T-helper 1 cell treated with Interleukin-12 subunit alpha and Interleukin-12 subunit beta and Interleukin-4 antibody, amounts not matched to agents 30 μg/mL and 1 μg/mL, for 36 hours (primary cell): ENCODE measurements at regions not wholly inside any gene's neighbourhood (a gene's known extent, or its start where the extent isn't known, plus 50 kb on each side); places are given as distances from the start of the nearest gene placed in this dataset.

Source experiments
- H3K27ac Mint-ChIP-seq: one replicate; pipeline ENCODE4 v1.8.0; 2021; ENCODE audit warnings: mild to moderate bottlenecking, mixed read lengths
- H3K27me3 Mint-ChIP-seq: one replicate; pipeline ENCODE4 v1.8.0; 2021; ENCODE audit warnings: low read depth, mixed read lengths
- H3K36me3 Mint-ChIP-seq: one replicate; pipeline ENCODE4 v1.8.0; 2021; ENCODE audit warnings: low read depth, mixed read lengths
- H3K4me1 Mint-ChIP-seq: one replicate; pipeline ENCODE4 v1.8.0; 2021; ENCODE audit warnings: low read depth, mixed read lengths
- H3K4me3 Mint-ChIP-seq: one replicate; pipeline ENCODE4 v1.8.0; 2021; ENCODE audit warnings: mild to moderate bottlenecking, moderate library complexity, mixed read lengths
- H3K9me3 Mint-ChIP-seq: one replicate; pipeline ENCODE4 v1.8.0; 2021; ENCODE audit warnings: mixed read lengths

DNA sequence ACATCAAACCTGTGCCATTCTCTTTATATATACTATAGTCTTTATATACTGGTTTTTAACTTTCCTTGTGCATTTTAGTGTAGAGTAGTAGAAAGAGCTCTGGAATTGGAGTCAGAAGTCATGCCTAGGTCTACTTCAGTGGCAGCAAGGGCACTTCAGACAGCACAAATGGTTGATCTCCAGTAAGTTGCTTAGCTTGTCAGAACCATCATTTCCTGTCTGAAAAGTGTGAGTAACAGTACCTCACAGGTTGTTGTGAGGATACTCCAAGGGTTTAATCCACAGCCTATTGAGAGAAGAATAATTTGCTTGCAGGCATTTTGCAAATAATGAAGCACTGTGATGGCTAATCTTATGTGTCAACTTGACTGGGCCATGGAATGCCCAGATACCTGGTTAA is 95.8 kb upstream of the NR4A3 start:
- peaks cover 8% of the 10 kb centered on the region for H3K27me3 Mint-ChIP-seq
- no peak overlapping the region for H3K27ac Mint-ChIP-seq
- H3K36me3 Mint-ChIP-seq: no peaks in the 10 kb centered on the region
- peaks cover 9% of the 10 kb centered on the region for H3K4me1 Mint-ChIP-seq
- no peak overlapping the region for H3K4me3 Mint-ChIP-seq
- H3K9me3 Mint-ChIP-seq: no peaks in the 10 kb centered on the region

GRCh38 chr9:99726758-99727157 is 94.9 kb upstream of the NR4A3 start:
- H3K9me3 Mint-ChIP-seq: no peaks in the 10 kb centered on the region
- H3K27ac Mint-ChIP-seq: no peak overlapping the region
- H3K4me3 Mint-ChIP-seq: no peak overlapping the region
- peaks cover 5% of the 10 kb centered on the region for H3K4me1 Mint-ChIP-seq
- H3K36me3 Mint-ChIP-seq: no peaks in the 10 kb centered on the region
- H3K27me3 Mint-ChIP-seq: peaks cover 8% of the 10 kb centered on the region

DNA sequence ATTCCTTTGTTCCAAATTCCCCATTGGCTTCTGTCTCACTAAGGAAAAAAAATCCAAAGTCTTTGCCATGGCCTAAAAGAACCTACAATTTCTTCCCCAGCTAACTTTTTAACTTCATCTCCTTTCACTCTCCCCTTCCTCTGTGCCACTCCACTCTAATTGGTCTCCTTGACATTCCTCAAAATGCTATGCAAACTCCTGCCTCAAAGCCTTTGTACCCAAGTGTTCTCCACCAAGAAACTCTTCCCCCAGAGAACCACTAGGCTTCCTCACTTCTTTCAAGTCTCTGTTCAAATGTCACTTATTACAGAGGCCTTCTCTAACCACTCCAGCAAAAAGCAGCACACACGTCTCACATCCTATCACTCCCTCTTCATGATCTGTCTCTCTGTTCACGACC is 91.6 kb upstream of the NR4A3 start:
- Mint-ChIP-seq H3K27ac (no peak overlapping the region), H3K27me3 (peaks cover 22% of the 10 kb centered on the region), H3K36me3 (no peaks in the 10 kb centered on the region), H3K4me3 (no peak overlapping the region), H3K9me3 (no peaks in the 10 kb centered on the region), H3K4me1 (no peaks in the 10 kb centered on the region)

DNA sequence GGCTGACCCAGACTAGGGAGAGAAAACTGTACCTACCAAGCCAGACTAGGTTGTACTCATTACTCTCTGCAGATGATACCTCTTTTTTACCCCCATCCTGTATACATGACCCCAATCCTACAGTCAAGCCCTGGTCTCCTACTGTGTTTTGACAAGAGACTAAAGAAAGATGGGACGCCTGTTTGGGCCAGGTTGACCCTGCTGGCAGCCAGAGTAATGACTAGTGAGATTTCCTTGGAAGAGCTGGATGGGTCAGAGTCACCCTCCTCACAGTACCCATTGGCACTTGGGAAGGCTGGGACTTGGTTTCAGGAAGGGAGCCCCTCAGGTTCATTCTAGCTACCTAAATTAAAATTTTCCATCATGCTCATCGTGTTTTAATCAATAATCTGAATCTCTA is 89.7 kb upstream of the NR4A3 start:
- no peaks in the 10 kb centered on the region for H3K36me3 Mint-ChIP-seq
- H3K27me3 Mint-ChIP-seq: peaks cover 28% of the 10 kb centered on the region
- H3K4me3 Mint-ChIP-seq: no peak overlapping the region
- H3K4me1 Mint-ChIP-seq: no peaks in the 10 kb centered on the region
- no peaks in the 10 kb centered on the region for H3K9me3 Mint-ChIP-seq
- no peak overlapping the region for H3K27ac Mint-ChIP-seq

DNA sequence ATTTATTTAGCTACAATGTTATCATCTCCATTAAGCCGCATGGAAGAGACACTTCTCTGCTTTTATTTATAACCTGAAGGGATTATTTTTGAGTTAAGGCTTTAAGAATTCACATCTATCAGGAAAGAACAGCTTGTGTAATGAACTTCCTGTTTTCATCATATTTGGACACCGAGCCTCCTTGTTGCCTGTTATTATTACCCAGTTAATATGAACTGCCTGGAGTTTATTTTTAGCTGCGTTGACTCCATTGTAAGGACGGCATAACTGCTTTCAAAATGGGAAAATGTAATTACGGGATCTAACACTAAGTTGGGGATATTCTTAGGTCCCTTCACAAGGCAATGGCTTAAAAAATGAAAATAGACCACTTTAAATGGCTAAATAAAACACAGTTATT is 89.0 kb upstream of the NR4A3 start:
- Mint-ChIP-seq H3K27me3 (peaks cover 35% of the 10 kb centered on the region), H3K4me3 (no peak overlapping the region), H3K27ac (no peak overlapping the region), H3K36me3 (no peaks in the 10 kb centered on the region), H3K9me3 (no peaks in the 10 kb centered on the region), H3K4me1 (no peaks in the 10 kb centered on the region)

DNA sequence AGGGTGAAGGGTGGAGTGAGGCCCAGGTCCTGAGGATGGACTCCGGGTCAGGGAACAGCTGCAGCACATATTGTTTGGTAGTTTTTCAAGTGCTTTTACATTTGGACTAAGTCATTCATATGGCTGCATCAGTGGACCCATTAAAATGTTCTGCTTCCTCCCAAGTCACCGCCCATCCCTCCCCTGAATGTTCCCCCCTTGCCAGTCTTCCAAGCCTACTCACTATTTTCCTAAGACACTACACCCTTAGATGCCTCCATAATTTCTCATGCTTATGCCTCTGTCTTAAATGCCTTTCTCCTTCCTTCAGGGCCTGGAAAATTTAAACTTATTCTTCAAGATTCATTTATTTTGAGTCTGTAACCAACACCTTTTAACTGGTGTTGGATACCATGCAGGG is 86.6 kb upstream of the NR4A3 start:
- no peaks in the 10 kb centered on the region for H3K9me3 Mint-ChIP-seq
- H3K4me1 Mint-ChIP-seq: no peaks in the 10 kb centered on the region
- H3K27me3 Mint-ChIP-seq: peaks cover 36% of the 10 kb centered on the region
- H3K36me3 Mint-ChIP-seq: no peaks in the 10 kb centered on the region
- H3K27ac Mint-ChIP-seq: no peak overlapping the region
- no peak overlapping the region for H3K4me3 Mint-ChIP-seq

GRCh38 chr9:99736291-99736690 is 85.4 kb upstream of the NR4A3 start:
- no peaks in the 10 kb centered on the region for H3K36me3 Mint-ChIP-seq
- H3K4me3 Mint-ChIP-seq: no peak overlapping the region
- H3K9me3 Mint-ChIP-seq: no peaks in the 10 kb centered on the region
- peaks cover 39% of the 10 kb centered on the region for H3K27me3 Mint-ChIP-seq
- no peaks in the 10 kb centered on the region for H3K4me1 Mint-ChIP-seq
- H3K27ac Mint-ChIP-seq: no peak overlapping the region

DNA sequence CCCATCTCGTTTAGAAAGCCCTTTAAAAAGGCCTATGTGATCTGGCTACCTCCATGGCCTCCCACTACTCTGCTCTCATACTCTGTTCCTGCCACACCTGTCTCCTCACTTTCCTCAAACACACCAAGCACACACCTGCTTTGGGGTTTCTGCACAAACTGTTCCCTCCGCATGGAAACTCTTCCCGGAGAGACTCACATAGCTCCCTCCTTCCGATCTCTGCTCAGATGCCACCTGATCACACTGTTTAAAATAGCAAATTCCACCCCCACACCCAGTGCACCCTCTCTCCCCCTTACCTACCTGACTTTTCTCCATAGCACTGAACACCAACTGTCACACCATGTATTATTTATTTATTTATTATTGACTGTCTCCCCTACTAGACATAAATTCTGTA is 84.0 kb upstream of the NR4A3 start:
- Mint-ChIP-seq H3K4me1 (no peaks in the 10 kb centered on the region), H3K27ac (no peak overlapping the region), H3K4me3 (no peak overlapping the region), H3K27me3 (peaks cover 39% of the 10 kb centered on the region), H3K36me3 (no peaks in the 10 kb centered on the region), H3K9me3 (no peaks in the 10 kb centered on the region)

DNA sequence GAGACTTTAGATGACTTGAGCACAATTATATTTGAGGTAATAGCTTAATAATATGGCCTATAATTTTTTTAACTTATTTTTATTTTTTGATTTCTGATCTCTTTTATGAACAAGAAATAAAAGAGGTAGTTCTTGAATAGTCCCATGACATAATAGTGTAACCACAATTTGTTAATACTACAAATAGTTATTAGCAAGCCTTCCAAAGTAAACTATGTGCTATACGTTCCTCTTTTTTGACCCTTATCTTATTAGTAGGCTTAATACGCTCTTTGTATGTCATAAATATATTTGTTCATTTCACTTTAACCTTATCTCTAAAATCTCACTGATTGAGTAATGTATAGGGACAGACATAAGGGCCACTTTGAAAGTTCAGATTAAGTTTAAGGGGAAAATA is 78.7 kb upstream of the NR4A3 start:
- H3K27me3 Mint-ChIP-seq: peaks cover 14% of the 10 kb centered on the region
- H3K4me1 Mint-ChIP-seq: no peaks in the 10 kb centered on the region
- H3K4me3 Mint-ChIP-seq: no peak overlapping the region
- no peaks in the 10 kb centered on the region for H3K9me3 Mint-ChIP-seq
- H3K36me3 Mint-ChIP-seq: no peaks in the 10 kb centered on the region
- H3K27ac Mint-ChIP-seq: no peak overlapping the region

- Mint-ChIP-seq H3K27me3 (peaks cover 18% of the 10 kb centered on the region), H3K4me3 (no peak overlapping the region), H3K4me1 (no peaks in the 10 kb centered on the region), H3K9me3 (no peaks in the 10 kb centered on the region), H3K27ac (no peak overlapping the region), H3K36me3 (no peaks in the 10 kb centered on the region)
Observed at GRCh38 chr9:99743455-99743854, 78.2 kb upstream of the NR4A3 start.

- Mint-ChIP-seq H3K36me3 (no peaks in the 10 kb centered on the region), H3K4me1 (no peaks in the 10 kb centered on the region), H3K27ac (no peak overlapping the region), H3K4me3 (no peak overlapping the region), H3K9me3 (no peaks in the 10 kb centered on the region), H3K27me3 (peaks cover 18% of the 10 kb centered on the region)
Observed at GRCh38 chr9:99744132-99744531, 77.6 kb upstream of the NR4A3 start.

- no peaks in the 10 kb centered on the region for H3K36me3 Mint-ChIP-seq
- peaks cover 15% of the 10 kb centered on the region for H3K27me3 Mint-ChIP-seq
- no peaks in the 10 kb centered on the region for H3K9me3 Mint-ChIP-seq
- H3K4me3 Mint-ChIP-seq: no peak overlapping the region
- no peaks in the 10 kb centered on the region for H3K4me1 Mint-ChIP-seq
- no peak overlapping the region for H3K27ac Mint-ChIP-seq
Observed at GRCh38 chr9:99745085-99745484, 76.6 kb upstream of the NR4A3 start.

GRCh38 chr9:99746406-99746805 is 75.3 kb upstream of the NR4A3 start:
- H3K27me3 Mint-ChIP-seq: peaks cover 12% of the 10 kb centered on the region
- no peaks in the 10 kb centered on the region for H3K36me3 Mint-ChIP-seq
- no peak overlapping the region for H3K27ac Mint-ChIP-seq
- no peaks in the 10 kb centered on the region for H3K9me3 Mint-ChIP-seq
- H3K4me1 Mint-ChIP-seq: no peaks in the 10 kb centered on the region
- no peak overlapping the region for H3K4me3 Mint-ChIP-seq

DNA sequence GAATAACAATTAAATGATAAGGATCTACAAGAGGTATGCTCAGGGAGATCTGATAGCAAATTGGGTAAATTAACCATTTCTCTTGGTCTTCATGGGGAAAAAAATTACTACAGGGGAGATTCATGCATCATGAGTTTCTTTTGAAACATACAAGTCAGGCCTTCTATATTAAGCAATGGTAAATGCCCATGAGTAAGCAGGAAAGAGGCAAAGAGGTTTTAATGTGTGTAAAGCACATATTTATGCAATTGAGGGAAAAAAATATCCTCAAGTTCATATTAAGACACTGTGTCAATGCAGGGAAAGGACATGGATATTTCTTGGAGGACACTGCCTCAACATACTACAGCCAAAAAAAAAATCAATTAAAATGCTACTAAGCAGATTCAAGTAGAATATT is 73.4 kb upstream of the NR4A3 start:
- H3K4me1 Mint-ChIP-seq: no peaks in the 10 kb centered on the region

GRCh38 chr9:99748676-99749075 is 73.0 kb upstream of the NR4A3 start:
- H3K4me1 Mint-ChIP-seq: no peaks in the 10 kb centered on the region
- peaks cover 18% of the 10 kb centered on the region for H3K27me3 Mint-ChIP-seq
- no peak overlapping the region for H3K4me3 Mint-ChIP-seq
- no peak overlapping the region for H3K27ac Mint-ChIP-seq
- H3K36me3 Mint-ChIP-seq: no peaks in the 10 kb centered on the region
- no peaks in the 10 kb centered on the region for H3K9me3 Mint-ChIP-seq

More for the DNA sequence above, 73.4 kb upstream of the NR4A3 start:
- H3K27me3 Mint-ChIP-seq: peaks cover 15% of the 10 kb centered on the region
- no peak overlapping the region for H3K27ac Mint-ChIP-seq
- H3K36me3 Mint-ChIP-seq: no peaks in the 10 kb centered on the region
- H3K9me3 Mint-ChIP-seq: no peaks in the 10 kb centered on the region
- no peak overlapping the region for H3K4me3 Mint-ChIP-seq

DNA sequence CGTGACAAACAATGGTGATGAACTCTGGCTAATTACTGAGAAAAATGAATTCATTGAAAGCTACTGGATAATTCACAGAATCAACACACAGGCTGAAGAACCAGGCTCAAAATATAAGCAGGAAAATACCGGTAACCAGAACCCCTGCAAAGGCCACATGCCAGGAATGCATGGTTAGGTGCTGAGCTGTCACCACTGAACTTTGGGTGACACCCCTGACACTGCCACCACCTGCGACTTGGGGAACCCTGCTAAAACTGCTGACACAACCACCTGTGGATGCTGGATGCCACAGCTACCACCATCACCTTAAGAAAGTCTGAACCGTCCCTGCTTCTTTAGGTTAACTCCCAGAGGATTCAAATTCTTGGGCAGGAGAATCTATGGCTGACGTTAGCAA is 72.0 kb upstream of the NR4A3 start:
- H3K9me3 Mint-ChIP-seq: no peaks in the 10 kb centered on the region
- H3K4me3 Mint-ChIP-seq: no peak overlapping the region
- H3K27me3 Mint-ChIP-seq: peaks cover 23% of the 10 kb centered on the region
- no peaks in the 10 kb centered on the region for H3K4me1 Mint-ChIP-seq
- no peak overlapping the region for H3K27ac Mint-ChIP-seq
- H3K36me3 Mint-ChIP-seq: no peaks in the 10 kb centered on the region
